DND-41 (cell line): ENCODE measurements at regions not wholly inside any gene's neighbourhood (a gene's known extent, or its start where the extent isn't known, plus 50 kb on each side); places are given as distances from the start of the nearest gene placed in this dataset.

Experiments
- CTCF ChIP-seq: IDR thresholded peaks from 2 replicates; pipeline ENCODE4 v1.5.1; 2012; ENCODE audit warnings: borderline replicate concordance, low read length, moderate library complexity, mild to moderate bottlenecking; ENCODE audit not compliant: poor library complexity, severe bottlenecking; ENCODE audit errors: extremely low read depth
- EZH2 ChIP-seq: IDR thresholded peaks from 3 replicates; pipeline ENCODE4 v1.6.1; 2012; ENCODE audit warnings: borderline replicate concordance, low read depth, mild to moderate bottlenecking, moderate library complexity, low read length, inconsistent platforms; ENCODE audit not compliant: severe bottlenecking

DNA sequence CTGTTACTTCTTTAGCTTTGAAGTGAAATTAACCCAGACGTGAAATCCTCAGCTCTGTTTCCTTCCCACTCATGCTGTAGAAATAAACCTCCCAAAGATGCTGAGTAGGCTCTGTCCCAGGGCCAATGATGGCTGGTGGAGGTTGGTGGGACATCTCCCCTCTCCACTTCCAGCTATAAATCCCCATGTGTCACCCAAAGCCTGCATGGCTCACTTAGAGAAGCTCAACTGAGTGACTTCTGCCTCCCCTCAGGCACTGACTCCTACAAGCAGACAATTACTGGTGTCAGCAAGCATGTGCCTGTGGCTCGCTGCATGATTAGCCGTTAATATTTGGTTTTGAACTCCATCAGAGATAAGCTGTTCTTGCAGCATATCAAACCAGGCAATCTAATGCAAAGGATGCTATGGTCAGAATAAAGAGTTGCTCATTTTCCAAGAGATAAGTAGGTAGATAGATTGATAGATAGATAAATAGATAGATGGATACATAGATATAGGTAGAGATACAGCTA, 569.5 kb upstream of the WWC1 start:
- no peak for TF ChIP-seq CTCF
- no peak for TF ChIP-seq EZH2
